ENCODE measurements at regions not wholly inside any gene's neighbourhood (a gene's known extent, or its start where the extent isn't known, plus 50 kb on each side); places are given as distances from the start of the nearest gene placed in this dataset.

DNA sequence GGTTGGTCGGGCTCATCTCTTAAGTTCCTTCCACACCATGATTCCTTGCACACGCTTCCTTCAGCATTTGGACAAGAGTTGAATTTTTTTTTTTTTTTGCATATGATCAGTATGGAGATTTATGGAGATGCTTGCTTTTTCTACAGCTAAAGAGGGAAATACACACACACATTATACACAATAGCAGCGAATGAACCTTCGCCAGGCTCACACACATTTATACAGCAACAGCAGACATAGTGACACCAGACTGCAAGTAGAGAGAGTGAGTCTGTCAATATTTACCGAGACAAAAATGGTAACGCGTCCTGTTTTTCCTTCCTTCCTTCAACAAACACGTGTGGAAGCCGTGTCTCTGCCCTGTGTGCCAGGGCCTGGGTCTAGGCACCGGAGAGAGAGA lies 897.9 kb downstream of the BCL11B start:
- DNase-seq: no peak
- TF ChIP-seq, protein P1, sequence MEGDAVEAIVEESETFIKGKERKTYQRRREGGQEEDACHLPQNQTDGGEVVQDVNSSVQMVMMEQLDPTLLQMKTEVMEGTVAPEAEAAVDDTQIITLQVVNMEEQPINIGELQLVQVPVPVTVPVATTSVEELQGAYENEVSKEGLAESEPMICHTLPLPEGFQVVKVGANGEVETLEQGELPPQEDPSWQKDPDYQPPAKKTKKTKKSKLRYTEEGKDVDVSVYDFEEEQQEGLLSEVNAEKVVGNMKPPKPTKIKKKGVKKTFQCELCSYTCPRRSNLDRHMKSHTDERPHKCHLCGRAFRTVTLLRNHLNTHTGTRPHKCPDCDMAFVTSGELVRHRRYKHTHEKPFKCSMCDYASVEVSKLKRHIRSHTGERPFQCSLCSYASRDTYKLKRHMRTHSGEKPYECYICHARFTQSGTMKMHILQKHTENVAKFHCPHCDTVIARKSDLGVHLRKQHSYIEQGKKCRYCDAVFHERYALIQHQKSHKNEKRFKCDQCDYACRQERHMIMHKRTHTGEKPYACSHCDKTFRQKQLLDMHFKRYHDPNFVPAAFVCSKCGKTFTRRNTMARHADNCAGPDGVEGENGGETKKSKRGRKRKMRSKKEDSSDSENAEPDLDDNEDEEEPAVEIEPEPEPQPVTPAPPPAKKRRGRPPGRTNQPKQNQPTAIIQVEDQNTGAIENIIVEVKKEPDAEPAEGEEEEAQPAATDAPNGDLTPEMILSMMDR (IDR thresholded peaks at IDR 0.05): no peak
- TF ChIP-seq POLR2A (IDR thresholded peaks at IDR 0.05): no peak
- 77 to 79% methylated on average over 10 of the region's 10 CpGs for WGBS, 2 donors

DNA sequence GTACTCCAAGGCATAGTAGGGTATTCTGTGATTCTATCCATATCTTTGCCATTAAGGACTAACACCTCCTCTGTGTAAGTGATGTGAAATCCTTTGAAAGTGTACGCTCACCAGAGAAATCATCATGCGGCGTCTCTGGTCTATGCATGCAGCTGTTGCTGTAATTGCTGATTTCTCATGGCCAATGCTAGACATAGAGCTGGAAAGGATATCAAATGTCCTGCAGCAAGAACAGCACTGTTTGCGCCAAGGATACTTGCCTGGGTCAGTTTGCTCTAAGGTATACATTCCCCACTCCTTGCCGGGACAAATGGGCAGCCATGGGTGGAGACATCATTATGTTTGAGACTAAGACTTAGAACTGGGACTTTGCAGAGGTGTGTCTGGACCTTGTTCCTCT lies 896.4 kb downstream of the BCL11B start:
- 88 to 96% methylated on average over 5 of the region's 5 CpGs for WGBS, 2 donors
- no peaks in the 10 kb centered on the region for H3K9me3 ChIP-seq
- H3K4me3 ChIP-seq (replicated peaks in 1 of 3): no peak overlapping the region
- H3K27ac ChIP-seq: no peak overlapping the region
- H3K4me1 ChIP-seq: peaks cover 0 to 2% of the 10 kb centered on the region in 2 donors
- no peaks in the 10 kb centered on the region for H3K27me3 ChIP-seq
- H3K36me3 ChIP-seq: no peaks in the 10 kb centered on the region
- intact Hi-C loops (cut with DNase I): no loop called here
- no peak for DNase-seq
- TF ChIP-seq, protein P1 (IDR thresholded peaks at IDR 0.05): no peak
- TF ChIP-seq POLR2A (IDR thresholded peaks at IDR 0.05): no peak

More for the DNA sequence above, 897.9 kb downstream of the BCL11B start:
- intact Hi-C loops (cut with DNase I): no loop called here
- Histone ChIP-seq H3K9me3 (no peaks in the 10 kb centered on the region), H3K27me3 (no peaks in the 10 kb centered on the region), H3K4me1 (peaks cover 3 to 13% of the 10 kb centered on the region in 2 donors), H3K4me3 (replicated peaks in 1 of 3) (no peak overlapping the region), H3K27ac (no peak overlapping the region), H3K36me3 (no peaks in the 10 kb centered on the region)

DNA sequence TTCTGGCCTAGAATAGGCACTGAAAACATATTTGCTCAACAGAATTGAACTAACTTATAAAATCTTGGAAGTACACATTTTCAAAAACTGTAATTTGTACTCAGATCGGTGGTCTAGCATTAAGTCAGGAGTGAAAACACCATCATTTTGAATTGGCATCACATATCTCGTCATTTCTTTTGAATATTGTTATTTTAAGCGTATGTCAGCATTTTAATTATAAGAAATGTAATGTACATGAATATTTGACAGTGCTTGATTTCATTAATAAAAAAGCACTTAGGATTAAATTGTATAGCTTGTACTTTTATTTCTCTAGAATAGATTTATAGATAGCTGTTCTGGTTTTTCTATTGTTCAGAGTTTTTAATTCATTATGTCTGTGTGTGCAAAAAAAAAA lies 892.2 kb downstream of the BCL11B start:
- H3K4me1 ChIP-seq: no peaks in the 10 kb centered on the region
- H3K27me3 ChIP-seq: no peaks in the 10 kb centered on the region
- H3K9me3 ChIP-seq: no peaks in the 10 kb centered on the region
- no peaks in the 10 kb centered on the region for H3K36me3 ChIP-seq
- WGBS, 2 donors: 61 to 75% methylated on average over 3 of the region's 3 CpGs
- DNase-seq: no peak
- TF ChIP-seq, protein P1 (IDR thresholded peaks at IDR 0.05): no peak
- no peak for TF ChIP-seq POLR2A (IDR thresholded peaks at IDR 0.05)
- intact Hi-C loops (cut with DNase I): no loop called here
- no peak overlapping the region for H3K4me3 ChIP-seq (replicated peaks in 1 of 3)
- H3K27ac ChIP-seq: no peak overlapping the region

DNA sequence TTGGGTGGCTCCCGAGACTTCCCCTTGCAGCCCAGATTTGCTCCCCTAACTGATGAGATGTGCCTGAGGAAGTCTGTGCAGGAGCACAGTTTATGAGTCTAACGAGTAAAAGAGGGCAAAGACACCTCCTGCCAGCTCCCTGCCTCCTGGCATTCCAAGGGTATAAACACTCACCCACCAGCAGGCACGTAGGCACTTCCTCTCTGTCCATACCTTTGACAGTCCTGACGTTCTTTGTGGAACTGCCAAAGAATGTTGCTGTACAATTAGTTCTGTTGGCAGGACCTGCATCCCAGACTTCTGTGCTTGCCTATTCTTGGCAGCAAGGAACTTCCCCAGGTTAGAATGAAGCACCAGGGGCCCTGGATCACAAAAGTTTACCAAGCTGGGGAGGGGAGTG lies 889.3 kb downstream of the BCL11B start:
- no peak for TF ChIP-seq POLR2A (IDR thresholded peaks at IDR 0.05)
- TF ChIP-seq, protein P1 (IDR thresholded peaks at IDR 0.05): no peak
- no peak for DNase-seq
- intact Hi-C loops (cut with DNase I): no loop called here
- Histone ChIP-seq H3K4me1 (no peaks in the 10 kb centered on the region), H3K27me3 (no peaks in the 10 kb centered on the region), H3K4me3 (replicated peaks in 1 of 3) (no peak overlapping the region), H3K36me3 (no peaks in the 10 kb centered on the region), H3K27ac (no peak overlapping the region), H3K9me3 (no peaks in the 10 kb centered on the region)
- 66 to 80% methylated on average over 4 of the region's 4 CpGs for WGBS, 2 donors

DNA sequence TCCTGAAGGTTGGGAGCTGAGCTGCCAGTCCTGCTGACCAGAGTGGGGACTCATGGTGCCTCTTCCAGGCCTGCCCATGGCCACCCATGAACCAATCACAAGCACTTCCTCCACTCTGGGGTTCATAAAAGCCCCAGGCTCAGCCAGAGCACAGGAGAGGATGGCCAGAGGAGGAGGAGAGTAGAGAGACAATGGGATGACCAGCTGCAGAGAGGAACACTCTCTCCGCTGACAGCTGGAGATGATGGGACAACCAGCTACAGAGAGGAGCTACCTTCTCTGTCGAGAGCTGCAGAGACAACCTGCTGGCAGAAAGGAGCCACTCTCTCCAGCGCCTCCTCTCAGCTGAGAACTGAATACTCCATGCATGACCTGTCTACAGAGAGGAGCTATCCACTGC lies 886.1 kb downstream of the BCL11B start:
- Histone ChIP-seq H3K4me1 (no peaks in the 10 kb centered on the region), H3K36me3 (no peaks in the 10 kb centered on the region), H3K27ac (no peak overlapping the region), H3K27me3 (no peaks in the 10 kb centered on the region), H3K9me3 (no peaks in the 10 kb centered on the region), H3K4me3 (replicated peaks in 1 of 3) (no peak overlapping the region)
- WGBS, 2 donors: 93 to 95% methylated on average over 3 of the region's 3 CpGs
- no peak for DNase-seq
- no peak for TF ChIP-seq POLR2A (IDR thresholded peaks at IDR 0.05)
- TF ChIP-seq, protein P1 (IDR thresholded peaks at IDR 0.05): no peak
- intact Hi-C loops (cut with DNase I): no loop called here
